ENCODE measurements at regions not wholly inside any gene's neighbourhood (a gene's known extent, or its start where the extent isn't known, plus 50 kb on each side); places are given as distances from the start of the nearest gene placed in this dataset.

GRCh38 chr9:89256642-89257041, 54.4 kb upstream of the CKS2 start:
- no peak overlapping the region for H3K4me3 ChIP-seq (ENCODE audit: low read depth, low read length)
- DNase-seq (ENCODE audit: low read depth): no peak
- TF ChIP-seq MAX (IDR thresholded peaks at IDR 0.05; ENCODE audit: low read depth, low read length): no peak
- no peak for TF ChIP-seq POLR2A (IDR thresholded peaks at IDR 0.05; ENCODE audit: extremely low read depth, insufficient read length)
- TF ChIP-seq CTCF (IDR thresholded peaks at IDR 0.05; ENCODE audit: low read depth, low read length): no peak
- TF ChIP-seq MYC (IDR thresholded peaks at IDR 0.05; ENCODE audit: low read depth, low read length): no peak

- H3K4me3 ChIP-seq (ENCODE audit: low read depth, low read length): no peak overlapping the region
- TF ChIP-seq CTCF (IDR thresholded peaks at IDR 0.05; ENCODE audit: low read depth, low read length) (no peak), MYC (IDR thresholded peaks at IDR 0.05; ENCODE audit: low read depth, low read length) (no peak), POLR2A (IDR thresholded peaks at IDR 0.05; ENCODE audit: extremely low read depth, insufficient read length) (no peak), MAX (IDR thresholded peaks at IDR 0.05; ENCODE audit: low read depth, low read length) (no peak)
- no peak for DNase-seq (ENCODE audit: low read depth)
Observed at GRCh38 chr9:89260525-89260924, 50.5 kb upstream of the CKS2 start.

All from NB4 (cell line).